Heart left ventricle (tissue), 13 donors: ENCODE measurements at regions not wholly inside any gene's neighbourhood (a gene's known extent, or its start where the extent isn't known, plus 50 kb on each side); places are given as distances from the start of the nearest gene placed in this dataset.

Experiments
- CTCF ChIP-seq, 12 donors: fragments of 200-600 bp; sonication (generic) in 4 of 12; IDR thresholded peaks; one replicate each; pipeline versions ENCODE4 v1.5.0 to v1.8.0; 2018 to 2022; ENCODE audit warnings: antibody characterized with exemption in 12 of 12, mild to moderate bottlenecking in 5 of 12
- POLR2A ChIP-seq, 2 donors: fragments of 450-650 bp; IDR thresholded peaks; one replicate each; pipeline ENCODE4 v1.6.1; 2017; ENCODE audit warnings: antibody characterized with exemption in 2 of 2, mild to moderate bottlenecking in 2 of 2, moderate library complexity in 2 of 2
- donor health status: ischemic (EF 13 %, LVEDD 7.1; RV severe dilation, severe dysfunction).
- donor health status: DM: no; HTN: yes; CAD: no.
- donor health status: DM: no; HTN: no; CAD: no.
- donor health status: ischemic (EF 25% LVEDD 6.9; RV normal size, moderate dysfunction).
- donor health status: ischemic (EF 25% LVEDD 5.7; RV mildly dilated, moderate dysfunction).
- donor health status: ischemic (EF 35%, LVEDD 5.7; RV mildly dilated, moderate dysfunction).
- donor health status: nonischemic (EF 11% LVEDD 7.7; RV severe dilation, severe dysfunction).
- donor health status: DM: yes; HTN: yes; CAD: no.
- donor health status: PGD.
- donor health status: ischemic (EF 29% LVEDD 5.4; RV normal size, mild dysfunction).
- donor health status: nonischemic (EF 23%, LVEDD 6.1; RV moderate dilation, normal function).

- no peak for TF ChIP-seq CTCF (IDR thresholded peaks at IDR 0.05)
- TF ChIP-seq POLR2A (IDR thresholded peaks at IDR 0.05) = no peak
Observed at GRCh38 chr2:126275098-126275497, 380.9 kb upstream of the GYPC start.
